ENCODE measurements at regions not wholly inside any gene's neighbourhood (a gene's known extent, or its start where the extent isn't known, plus 50 kb on each side); places are given as distances from the start of the nearest gene placed in this dataset.

DNA sequence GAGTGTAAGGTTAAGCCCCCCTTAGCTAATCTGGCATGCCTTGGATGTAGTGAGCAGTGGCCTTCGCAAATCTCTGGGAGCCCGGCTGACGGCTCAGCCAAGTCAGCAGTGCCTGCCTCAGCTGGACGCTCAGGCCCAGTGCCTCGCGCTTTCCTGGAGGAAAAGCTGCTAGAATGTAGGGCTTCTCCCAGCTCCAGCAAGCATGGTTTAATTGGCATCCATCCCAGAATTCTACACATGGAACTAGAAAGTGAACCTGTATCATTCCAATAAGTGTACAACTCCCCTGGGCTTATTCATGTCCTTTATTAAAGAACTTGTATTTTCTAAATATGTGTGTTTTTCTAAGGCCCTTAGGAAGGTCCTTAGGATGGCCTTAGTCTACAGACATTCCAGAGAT is 287.8 kb upstream of the SHH start:
- TF ChIP-seq POLR2AphosphoS5 (IDR thresholded peaks at IDR 0.05; ENCODE audit: low read depth) (no peak), GABPA (IDR thresholded peaks at IDR 0.05; ENCODE audit: low read depth) (no peak), SPI1 (IDR thresholded peaks at IDR 0.05; ENCODE audit: borderline replicate concordance, low read depth) (no peak)
- TF ChIP-seq, protein P1, sequence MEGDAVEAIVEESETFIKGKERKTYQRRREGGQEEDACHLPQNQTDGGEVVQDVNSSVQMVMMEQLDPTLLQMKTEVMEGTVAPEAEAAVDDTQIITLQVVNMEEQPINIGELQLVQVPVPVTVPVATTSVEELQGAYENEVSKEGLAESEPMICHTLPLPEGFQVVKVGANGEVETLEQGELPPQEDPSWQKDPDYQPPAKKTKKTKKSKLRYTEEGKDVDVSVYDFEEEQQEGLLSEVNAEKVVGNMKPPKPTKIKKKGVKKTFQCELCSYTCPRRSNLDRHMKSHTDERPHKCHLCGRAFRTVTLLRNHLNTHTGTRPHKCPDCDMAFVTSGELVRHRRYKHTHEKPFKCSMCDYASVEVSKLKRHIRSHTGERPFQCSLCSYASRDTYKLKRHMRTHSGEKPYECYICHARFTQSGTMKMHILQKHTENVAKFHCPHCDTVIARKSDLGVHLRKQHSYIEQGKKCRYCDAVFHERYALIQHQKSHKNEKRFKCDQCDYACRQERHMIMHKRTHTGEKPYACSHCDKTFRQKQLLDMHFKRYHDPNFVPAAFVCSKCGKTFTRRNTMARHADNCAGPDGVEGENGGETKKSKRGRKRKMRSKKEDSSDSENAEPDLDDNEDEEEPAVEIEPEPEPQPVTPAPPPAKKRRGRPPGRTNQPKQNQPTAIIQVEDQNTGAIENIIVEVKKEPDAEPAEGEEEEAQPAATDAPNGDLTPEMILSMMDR (IDR thresholded peaks at IDR 0.05; ENCODE audit: insufficient read depth, low read length), result no peak
- TF ChIP-seq, protein P2, sequence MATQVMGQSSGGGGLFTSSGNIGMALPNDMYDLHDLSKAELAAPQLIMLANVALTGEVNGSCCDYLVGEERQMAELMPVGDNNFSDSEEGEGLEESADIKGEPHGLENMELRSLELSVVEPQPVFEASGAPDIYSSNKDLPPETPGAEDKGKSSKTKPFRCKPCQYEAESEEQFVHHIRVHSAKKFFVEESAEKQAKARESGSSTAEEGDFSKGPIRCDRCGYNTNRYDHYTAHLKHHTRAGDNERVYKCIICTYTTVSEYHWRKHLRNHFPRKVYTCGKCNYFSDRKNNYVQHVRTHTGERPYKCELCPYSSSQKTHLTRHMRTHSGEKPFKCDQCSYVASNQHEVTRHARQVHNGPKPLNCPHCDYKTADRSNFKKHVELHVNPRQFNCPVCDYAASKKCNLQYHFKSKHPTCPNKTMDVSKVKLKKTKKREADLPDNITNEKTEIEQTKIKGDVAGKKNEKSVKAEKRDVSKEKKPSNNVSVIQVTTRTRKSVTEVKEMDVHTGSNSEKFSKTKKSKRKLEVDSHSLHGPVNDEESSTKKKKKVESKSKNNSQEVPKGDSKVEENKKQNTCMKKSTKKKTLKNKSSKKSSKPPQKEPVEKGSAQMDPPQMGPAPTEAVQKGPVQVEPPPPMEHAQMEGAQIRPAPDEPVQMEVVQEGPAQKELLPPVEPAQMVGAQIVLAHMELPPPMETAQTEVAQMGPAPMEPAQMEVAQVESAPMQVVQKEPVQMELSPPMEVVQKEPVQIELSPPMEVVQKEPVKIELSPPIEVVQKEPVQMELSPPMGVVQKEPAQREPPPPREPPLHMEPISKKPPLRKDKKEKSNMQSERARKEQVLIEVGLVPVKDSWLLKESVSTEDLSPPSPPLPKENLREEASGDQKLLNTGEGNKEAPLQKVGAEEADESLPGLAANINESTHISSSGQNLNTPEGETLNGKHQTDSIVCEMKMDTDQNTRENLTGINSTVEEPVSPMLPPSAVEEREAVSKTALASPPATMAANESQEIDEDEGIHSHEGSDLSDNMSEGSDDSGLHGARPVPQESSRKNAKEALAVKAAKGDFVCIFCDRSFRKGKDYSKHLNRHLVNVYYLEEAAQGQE (IDR thresholded peaks at IDR 0.05; ENCODE audit: insufficient replicate concordance, low read depth), result no peak
